Mammary epithelial cell (primary cell): ENCODE measurements at regions not wholly inside any gene's neighbourhood (a gene's known extent, or its start where the extent isn't known, plus 50 kb on each side); places are given as distances from the start of the nearest gene placed in this dataset.

Source experiments
- EZH2 ChIP-seq: IDR thresholded peaks from 2 replicates; pipeline ENCODE4 v1.6.1; 2012; ENCODE audit warnings: low read length, inconsistent platforms, borderline replicate concordance
- TF ChIP-seq, protein P1 (sequence below), 2 donors: IDR thresholded peaks in 1 of 2; conservative IDR thresholded peaks in 1 of 2; 2 replicates each; pipeline ENCODE4 v1.5.1; 2011 to 2012; ENCODE audit warnings: inconsistent platforms in 2 of 2, low read length in 2 of 2, mild to moderate bottlenecking in 2 of 2, control low read depth in 1 of 2, low read depth in 1 of 2; ENCODE audit not compliant: insufficient read depth in 1 of 2; ENCODE audit errors: extremely low read depth in 1 of 2

DNA sequence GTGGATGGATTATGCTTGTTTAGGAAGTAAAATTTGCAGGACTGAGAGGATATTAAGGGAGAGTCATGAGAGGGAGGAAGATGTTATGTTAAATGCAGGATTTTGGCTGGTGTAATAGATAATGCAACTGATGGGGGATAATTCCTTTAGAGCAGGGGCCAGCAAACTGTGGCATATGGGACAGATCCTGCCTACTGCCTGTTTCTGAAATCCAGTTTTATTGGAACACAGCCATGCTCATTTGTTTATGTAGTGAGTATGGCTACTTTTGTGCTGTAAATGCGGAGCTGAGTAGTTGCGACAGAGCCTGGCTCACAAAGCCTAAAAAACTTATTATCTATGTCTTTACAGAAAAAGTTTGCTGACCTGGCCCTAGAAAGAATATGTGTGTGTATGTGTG, 66.6 kb upstream of the MPPED2 start:
- TF ChIP-seq, protein P1, sequence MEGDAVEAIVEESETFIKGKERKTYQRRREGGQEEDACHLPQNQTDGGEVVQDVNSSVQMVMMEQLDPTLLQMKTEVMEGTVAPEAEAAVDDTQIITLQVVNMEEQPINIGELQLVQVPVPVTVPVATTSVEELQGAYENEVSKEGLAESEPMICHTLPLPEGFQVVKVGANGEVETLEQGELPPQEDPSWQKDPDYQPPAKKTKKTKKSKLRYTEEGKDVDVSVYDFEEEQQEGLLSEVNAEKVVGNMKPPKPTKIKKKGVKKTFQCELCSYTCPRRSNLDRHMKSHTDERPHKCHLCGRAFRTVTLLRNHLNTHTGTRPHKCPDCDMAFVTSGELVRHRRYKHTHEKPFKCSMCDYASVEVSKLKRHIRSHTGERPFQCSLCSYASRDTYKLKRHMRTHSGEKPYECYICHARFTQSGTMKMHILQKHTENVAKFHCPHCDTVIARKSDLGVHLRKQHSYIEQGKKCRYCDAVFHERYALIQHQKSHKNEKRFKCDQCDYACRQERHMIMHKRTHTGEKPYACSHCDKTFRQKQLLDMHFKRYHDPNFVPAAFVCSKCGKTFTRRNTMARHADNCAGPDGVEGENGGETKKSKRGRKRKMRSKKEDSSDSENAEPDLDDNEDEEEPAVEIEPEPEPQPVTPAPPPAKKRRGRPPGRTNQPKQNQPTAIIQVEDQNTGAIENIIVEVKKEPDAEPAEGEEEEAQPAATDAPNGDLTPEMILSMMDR (conservative IDR thresholded peaks at IDR 0.05 in 1 of 2, IDR thresholded peaks at IDR 0.05 in 1 of 2; ENCODE audit: extremely low read depth in 1 of 2, insufficient read depth in 1 of 2, low read depth in 1 of 2, low read length in 2 of 2) = no peak
- TF ChIP-seq EZH2 = no peak
